ENCODE measurements at regions not wholly inside any gene's neighbourhood (a gene's known extent, or its start where the extent isn't known, plus 50 kb on each side); places are given as distances from the start of the nearest gene placed in this dataset.
"Not testable (repeated sequence)": the region's sequence is repeated elsewhere in the genome, so short reads cannot be mapped to it uniquely, and the experiment has no call there.

GRCh38 chr7:120060875-120061274, 212.1 kb upstream of the KCND2 start:
- ChIA-PET POLR2A (no interaction called here), CTCF (no interaction called here)
- H3K4me3 Mint-ChIP-seq (ENCODE audit: unreplicated experiment), result no peak overlapping the region
- no peak for DNase-seq (ENCODE audit: unreplicated experiment)
- BruUV-seq (replicated peaks), result no TSS peak
- peaks cover 22% of the 10 kb centered on the region for H3K27me3 Mint-ChIP-seq (ENCODE audit: insufficient read depth, unreplicated experiment)
- no peaks in the 10 kb centered on the region for H3K36me3 Mint-ChIP-seq (ENCODE audit: insufficient read depth, unreplicated experiment)
- H3K9me3 Mint-ChIP-seq (ENCODE audit: unreplicated experiment), result no peaks in the 10 kb centered on the region
- no peak overlapping the region for H3K27ac Mint-ChIP-seq (ENCODE audit: low read depth, unreplicated experiment)
- intact Hi-C loops (cut with micrococcal nuclease), result no loop called here
- no peaks in the 10 kb centered on the region for H3K4me1 Mint-ChIP-seq (ENCODE audit: insufficient read depth, unreplicated experiment)
- no peak for TF ChIP-seq CTCF (IDR thresholded peaks at IDR 0.05; ENCODE audit: unreplicated experiment)

- ChIA-PET POLR2A (no interaction called here), CTCF (no interaction called here)
- no peaks in the 10 kb centered on the region for H3K4me1 Mint-ChIP-seq (ENCODE audit: insufficient read depth, unreplicated experiment)
- no TSS peak for BruUV-seq (replicated peaks)
- no peaks in the 10 kb centered on the region for H3K36me3 Mint-ChIP-seq (ENCODE audit: insufficient read depth, unreplicated experiment)
- H3K27me3 Mint-ChIP-seq (ENCODE audit: insufficient read depth, unreplicated experiment), result peaks cover 22% of the 10 kb centered on the region
- no peak overlapping the region for H3K4me3 Mint-ChIP-seq (ENCODE audit: unreplicated experiment)
- intact Hi-C loops (cut with micrococcal nuclease), result no loop called here
- no peak for TF ChIP-seq CTCF (IDR thresholded peaks at IDR 0.05; ENCODE audit: unreplicated experiment)
- H3K9me3 Mint-ChIP-seq (ENCODE audit: unreplicated experiment), result no peaks in the 10 kb centered on the region
- no peak for DNase-seq (ENCODE audit: unreplicated experiment)
- H3K27ac Mint-ChIP-seq (ENCODE audit: low read depth, unreplicated experiment), result no peak overlapping the region
These were observed 208.4 kb upstream of the KCND2 start for GRCh38 chr7:120064565-120064964.

DNA sequence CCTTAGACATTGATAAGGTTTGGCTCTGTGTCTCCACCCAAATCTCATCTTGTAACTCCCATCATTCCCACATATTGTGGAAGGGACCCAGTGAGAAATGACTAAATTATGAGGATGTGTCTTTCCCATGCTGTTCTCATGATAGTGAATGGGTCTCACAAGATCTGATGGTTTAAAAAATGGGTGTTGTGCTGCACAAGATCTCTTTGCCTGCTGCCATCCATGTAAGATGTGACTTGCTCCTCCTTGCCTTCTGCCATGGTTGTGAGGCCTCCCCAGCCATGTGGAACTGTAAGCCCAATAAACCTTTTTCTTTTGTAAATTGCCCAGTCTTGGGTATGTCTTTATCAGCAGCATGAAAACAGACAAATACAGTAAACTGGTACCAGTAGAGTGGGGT, 206.1 kb upstream of the KCND2 start:
- H3K27ac Mint-ChIP-seq (ENCODE audit: low read depth, unreplicated experiment); intact Hi-C loops (cut with micrococcal nuclease); POLR2A ChIA-PET; H3K4me1 Mint-ChIP-seq (ENCODE audit: insufficient read depth, unreplicated experiment); DNase-seq (ENCODE audit: unreplicated experiment); H3K36me3 Mint-ChIP-seq (ENCODE audit: insufficient read depth, unreplicated experiment); CTCF ChIA-PET; H3K4me3 Mint-ChIP-seq (ENCODE audit: unreplicated experiment); H3K9me3 Mint-ChIP-seq (ENCODE audit: unreplicated experiment); BruUV-seq (replicated peaks): not testable (repeated sequence)
- H3K27me3 Mint-ChIP-seq (ENCODE audit: insufficient read depth, unreplicated experiment), result peaks cover 18% of the 10 kb centered on the region

GRCh38 chr7:120070201-120070600, 202.8 kb upstream of the KCND2 start:
- Mint-ChIP-seq H3K27me3 (ENCODE audit: insufficient read depth, unreplicated experiment) (peaks cover 47% of the 10 kb centered on the region), H3K9me3 (ENCODE audit: unreplicated experiment) (no peaks in the 10 kb centered on the region), H3K36me3 (ENCODE audit: insufficient read depth, unreplicated experiment) (no peaks in the 10 kb centered on the region), H3K4me3 (ENCODE audit: unreplicated experiment) (no peak overlapping the region), H3K4me1 (ENCODE audit: insufficient read depth, unreplicated experiment) (no peaks in the 10 kb centered on the region), H3K27ac (ENCODE audit: low read depth, unreplicated experiment) (no peak overlapping the region)
- no TSS peak for BruUV-seq (replicated peaks)
- no peak for DNase-seq (ENCODE audit: unreplicated experiment)
- intact Hi-C loops (cut with micrococcal nuclease), result no loop called here
- TF ChIP-seq CTCF (IDR thresholded peaks at IDR 0.05; ENCODE audit: unreplicated experiment), result no peak
- POLR2A ChIA-PET, result no interaction called here
- CTCF ChIA-PET, result no interaction called here

DNA sequence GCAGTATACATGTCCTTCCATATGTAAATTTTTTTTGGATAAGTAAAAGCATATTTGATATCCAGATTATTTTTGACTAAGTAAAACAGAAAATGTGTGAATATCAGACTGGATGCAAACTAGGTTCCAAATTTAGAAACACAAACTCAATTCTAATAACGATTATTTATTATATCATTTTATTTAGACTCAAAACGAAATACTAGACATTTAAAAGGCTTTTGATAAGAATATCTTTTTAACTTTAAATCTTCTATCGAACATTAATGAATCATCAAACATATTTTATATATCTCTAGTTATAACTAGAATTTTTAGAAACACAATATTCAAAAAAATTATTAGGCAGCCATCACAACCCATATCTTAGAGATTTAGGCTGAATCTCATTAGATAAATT, 195.2 kb upstream of the KCND2 start:
- no peak for TF ChIP-seq CTCF (IDR thresholded peaks at IDR 0.05; ENCODE audit: unreplicated experiment)
- ChIA-PET POLR2A (no interaction called here), CTCF (no interaction called here)
- Mint-ChIP-seq H3K27me3 (ENCODE audit: insufficient read depth, unreplicated experiment) (peaks cover 62% of the 10 kb centered on the region), H3K36me3 (ENCODE audit: insufficient read depth, unreplicated experiment) (no peaks in the 10 kb centered on the region), H3K4me3 (ENCODE audit: unreplicated experiment) (no peak overlapping the region), H3K27ac (ENCODE audit: low read depth, unreplicated experiment) (no peak overlapping the region), H3K9me3 (ENCODE audit: unreplicated experiment) (no peaks in the 10 kb centered on the region), H3K4me1 (ENCODE audit: insufficient read depth, unreplicated experiment) (no peaks in the 10 kb centered on the region)
- BruUV-seq (replicated peaks), result no TSS peak
- no peak for DNase-seq (ENCODE audit: unreplicated experiment)
- intact Hi-C loops (cut with micrococcal nuclease), result no loop called here

Data from MCF 10A (cell line).